Prostate gland (tissue), 2 donors: ENCODE measurements at regions not wholly inside any gene's neighbourhood (a gene's known extent, or its start where the extent isn't known, plus 50 kb on each side); places are given as distances from the start of the nearest gene placed in this dataset.

ENCODE experiments used
- CTCF ChIP-seq, 4 experiments: fragments of 200-600 bp in 2 of 4; fragments of 450-650 bp in 2 of 4; sonication (generic) in 2 of 4; IDR thresholded peaks; 1 replicate in 3 of 4; 2 replicates in 1 of 4; pipeline ENCODE4 v1.5.1; 2016 to 2019; ENCODE audit warnings: antibody characterized with exemption in 4 of 4, mild to moderate bottlenecking in 2 of 4, moderate library complexity in 2 of 4
- POLR2AphosphoS5 ChIP-seq: sonication (generic); formaldehyde crosslinking; IDR thresholded peaks from one replicate; pipeline ENCODE4 v1.6.1; 2017; ENCODE audit warnings: antibody characterized with exemption

GRCh38 chr9:126158588-126159429 lies 167.8 kb upstream of the MVB12B start:
- TF ChIP-seq CTCF (IDR thresholded peaks at IDR 0.05) (no peak), POLR2AphosphoS5 (no peak)
